HL-60 (cell line): ENCODE measurements at regions not wholly inside any gene's neighbourhood (a gene's known extent, or its start where the extent isn't known, plus 50 kb on each side); places are given as distances from the start of the nearest gene placed in this dataset.

Experiments
- POLR2AphosphoS5 ChIP-seq: IDR thresholded peaks from 2 replicates; pipeline ENCODE4 v1.6.1; 2012; ENCODE audit warnings: low read depth
- TF ChIP-seq, protein P1 (sequence below): IDR thresholded peaks from one replicate; pipeline ENCODE4 v1.5.1; 2011; ENCODE audit warnings: low read length, control low read depth, inconsistent platforms; ENCODE audit not compliant: insufficient read depth
- TF ChIP-seq, protein P2 (sequence below): IDR thresholded peaks from 2 replicates; pipeline ENCODE4 v1.6.1; 2012; ENCODE audit warnings: low read depth; ENCODE audit not compliant: insufficient replicate concordance

DNA sequence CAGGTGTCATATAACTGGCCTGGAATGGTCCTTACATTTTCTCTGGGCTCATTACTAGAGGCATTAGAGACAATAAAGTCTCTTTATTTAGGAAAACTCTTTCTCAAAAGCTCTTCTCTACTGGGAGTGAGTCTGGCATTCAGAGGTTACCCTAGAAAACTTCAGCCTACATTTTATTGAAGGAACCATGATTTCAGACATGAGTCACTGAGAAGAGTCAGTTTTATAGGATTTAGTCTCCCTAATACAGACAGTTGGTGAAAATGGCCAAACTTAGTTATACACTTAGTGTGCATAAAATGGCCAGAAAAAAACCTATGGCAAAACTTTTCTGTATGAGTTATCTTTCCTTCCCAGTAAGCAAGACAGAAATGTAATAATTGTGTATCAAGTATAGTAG is 689.4 kb downstream of the ZEB2 start:
- TF ChIP-seq, protein P1, sequence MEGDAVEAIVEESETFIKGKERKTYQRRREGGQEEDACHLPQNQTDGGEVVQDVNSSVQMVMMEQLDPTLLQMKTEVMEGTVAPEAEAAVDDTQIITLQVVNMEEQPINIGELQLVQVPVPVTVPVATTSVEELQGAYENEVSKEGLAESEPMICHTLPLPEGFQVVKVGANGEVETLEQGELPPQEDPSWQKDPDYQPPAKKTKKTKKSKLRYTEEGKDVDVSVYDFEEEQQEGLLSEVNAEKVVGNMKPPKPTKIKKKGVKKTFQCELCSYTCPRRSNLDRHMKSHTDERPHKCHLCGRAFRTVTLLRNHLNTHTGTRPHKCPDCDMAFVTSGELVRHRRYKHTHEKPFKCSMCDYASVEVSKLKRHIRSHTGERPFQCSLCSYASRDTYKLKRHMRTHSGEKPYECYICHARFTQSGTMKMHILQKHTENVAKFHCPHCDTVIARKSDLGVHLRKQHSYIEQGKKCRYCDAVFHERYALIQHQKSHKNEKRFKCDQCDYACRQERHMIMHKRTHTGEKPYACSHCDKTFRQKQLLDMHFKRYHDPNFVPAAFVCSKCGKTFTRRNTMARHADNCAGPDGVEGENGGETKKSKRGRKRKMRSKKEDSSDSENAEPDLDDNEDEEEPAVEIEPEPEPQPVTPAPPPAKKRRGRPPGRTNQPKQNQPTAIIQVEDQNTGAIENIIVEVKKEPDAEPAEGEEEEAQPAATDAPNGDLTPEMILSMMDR: no peak
- no peak for TF ChIP-seq POLR2AphosphoS5
- TF ChIP-seq, protein P2, sequence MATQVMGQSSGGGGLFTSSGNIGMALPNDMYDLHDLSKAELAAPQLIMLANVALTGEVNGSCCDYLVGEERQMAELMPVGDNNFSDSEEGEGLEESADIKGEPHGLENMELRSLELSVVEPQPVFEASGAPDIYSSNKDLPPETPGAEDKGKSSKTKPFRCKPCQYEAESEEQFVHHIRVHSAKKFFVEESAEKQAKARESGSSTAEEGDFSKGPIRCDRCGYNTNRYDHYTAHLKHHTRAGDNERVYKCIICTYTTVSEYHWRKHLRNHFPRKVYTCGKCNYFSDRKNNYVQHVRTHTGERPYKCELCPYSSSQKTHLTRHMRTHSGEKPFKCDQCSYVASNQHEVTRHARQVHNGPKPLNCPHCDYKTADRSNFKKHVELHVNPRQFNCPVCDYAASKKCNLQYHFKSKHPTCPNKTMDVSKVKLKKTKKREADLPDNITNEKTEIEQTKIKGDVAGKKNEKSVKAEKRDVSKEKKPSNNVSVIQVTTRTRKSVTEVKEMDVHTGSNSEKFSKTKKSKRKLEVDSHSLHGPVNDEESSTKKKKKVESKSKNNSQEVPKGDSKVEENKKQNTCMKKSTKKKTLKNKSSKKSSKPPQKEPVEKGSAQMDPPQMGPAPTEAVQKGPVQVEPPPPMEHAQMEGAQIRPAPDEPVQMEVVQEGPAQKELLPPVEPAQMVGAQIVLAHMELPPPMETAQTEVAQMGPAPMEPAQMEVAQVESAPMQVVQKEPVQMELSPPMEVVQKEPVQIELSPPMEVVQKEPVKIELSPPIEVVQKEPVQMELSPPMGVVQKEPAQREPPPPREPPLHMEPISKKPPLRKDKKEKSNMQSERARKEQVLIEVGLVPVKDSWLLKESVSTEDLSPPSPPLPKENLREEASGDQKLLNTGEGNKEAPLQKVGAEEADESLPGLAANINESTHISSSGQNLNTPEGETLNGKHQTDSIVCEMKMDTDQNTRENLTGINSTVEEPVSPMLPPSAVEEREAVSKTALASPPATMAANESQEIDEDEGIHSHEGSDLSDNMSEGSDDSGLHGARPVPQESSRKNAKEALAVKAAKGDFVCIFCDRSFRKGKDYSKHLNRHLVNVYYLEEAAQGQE: no peak
